ENCODE measurements at regions not wholly inside any gene's neighbourhood (a gene's known extent, or its start where the extent isn't known, plus 50 kb on each side); places are given as distances from the start of the nearest gene placed in this dataset.

DNA sequence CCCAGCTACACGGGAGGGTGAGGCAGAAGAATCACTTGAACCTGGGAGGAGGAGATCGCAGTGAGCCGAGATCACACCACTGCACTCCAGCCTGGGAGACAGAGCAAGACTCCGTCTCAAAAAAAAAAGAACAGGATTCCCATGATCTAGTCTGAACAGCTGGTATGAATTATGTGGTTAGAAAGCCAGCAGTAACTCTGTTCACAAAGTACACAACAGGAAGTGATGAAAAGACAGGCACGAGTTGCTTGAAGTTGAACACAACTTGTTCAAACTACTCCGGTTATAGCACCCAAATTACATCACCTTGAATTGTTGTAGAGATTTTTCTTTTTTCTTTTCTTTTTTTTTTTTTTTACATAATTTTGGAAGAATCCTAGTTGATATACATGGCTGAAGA lies 238.8 kb upstream of the RGS6 start:
- H3K4me3 ChIP-seq, result no peak overlapping the region
- no peaks in the 10 kb centered on the region for H3K36me3 ChIP-seq
- FAIRE-seq (no peak), ATAC-seq (peak in 1 of 4 donors; percentile 44), DNase-seq (no peak)
- H3K27me3 ChIP-seq, result no peaks in the 10 kb centered on the region
- H3K27ac ChIP-seq, result no peak overlapping the region
- TF ChIP-seq, protein P1, sequence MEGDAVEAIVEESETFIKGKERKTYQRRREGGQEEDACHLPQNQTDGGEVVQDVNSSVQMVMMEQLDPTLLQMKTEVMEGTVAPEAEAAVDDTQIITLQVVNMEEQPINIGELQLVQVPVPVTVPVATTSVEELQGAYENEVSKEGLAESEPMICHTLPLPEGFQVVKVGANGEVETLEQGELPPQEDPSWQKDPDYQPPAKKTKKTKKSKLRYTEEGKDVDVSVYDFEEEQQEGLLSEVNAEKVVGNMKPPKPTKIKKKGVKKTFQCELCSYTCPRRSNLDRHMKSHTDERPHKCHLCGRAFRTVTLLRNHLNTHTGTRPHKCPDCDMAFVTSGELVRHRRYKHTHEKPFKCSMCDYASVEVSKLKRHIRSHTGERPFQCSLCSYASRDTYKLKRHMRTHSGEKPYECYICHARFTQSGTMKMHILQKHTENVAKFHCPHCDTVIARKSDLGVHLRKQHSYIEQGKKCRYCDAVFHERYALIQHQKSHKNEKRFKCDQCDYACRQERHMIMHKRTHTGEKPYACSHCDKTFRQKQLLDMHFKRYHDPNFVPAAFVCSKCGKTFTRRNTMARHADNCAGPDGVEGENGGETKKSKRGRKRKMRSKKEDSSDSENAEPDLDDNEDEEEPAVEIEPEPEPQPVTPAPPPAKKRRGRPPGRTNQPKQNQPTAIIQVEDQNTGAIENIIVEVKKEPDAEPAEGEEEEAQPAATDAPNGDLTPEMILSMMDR (IDR thresholded peaks at IDR 0.05), result no peak
- WGBS, 2 donors, result 95 to 99% methylated on average over 6 of the region's 6 CpGs
- H3K9me3 ChIP-seq, result no peaks in the 10 kb centered on the region
- intact Hi-C loops (cut with DNase I), result no loop called here
- H3K4me1 ChIP-seq, result no peaks in the 10 kb centered on the region

DNA sequence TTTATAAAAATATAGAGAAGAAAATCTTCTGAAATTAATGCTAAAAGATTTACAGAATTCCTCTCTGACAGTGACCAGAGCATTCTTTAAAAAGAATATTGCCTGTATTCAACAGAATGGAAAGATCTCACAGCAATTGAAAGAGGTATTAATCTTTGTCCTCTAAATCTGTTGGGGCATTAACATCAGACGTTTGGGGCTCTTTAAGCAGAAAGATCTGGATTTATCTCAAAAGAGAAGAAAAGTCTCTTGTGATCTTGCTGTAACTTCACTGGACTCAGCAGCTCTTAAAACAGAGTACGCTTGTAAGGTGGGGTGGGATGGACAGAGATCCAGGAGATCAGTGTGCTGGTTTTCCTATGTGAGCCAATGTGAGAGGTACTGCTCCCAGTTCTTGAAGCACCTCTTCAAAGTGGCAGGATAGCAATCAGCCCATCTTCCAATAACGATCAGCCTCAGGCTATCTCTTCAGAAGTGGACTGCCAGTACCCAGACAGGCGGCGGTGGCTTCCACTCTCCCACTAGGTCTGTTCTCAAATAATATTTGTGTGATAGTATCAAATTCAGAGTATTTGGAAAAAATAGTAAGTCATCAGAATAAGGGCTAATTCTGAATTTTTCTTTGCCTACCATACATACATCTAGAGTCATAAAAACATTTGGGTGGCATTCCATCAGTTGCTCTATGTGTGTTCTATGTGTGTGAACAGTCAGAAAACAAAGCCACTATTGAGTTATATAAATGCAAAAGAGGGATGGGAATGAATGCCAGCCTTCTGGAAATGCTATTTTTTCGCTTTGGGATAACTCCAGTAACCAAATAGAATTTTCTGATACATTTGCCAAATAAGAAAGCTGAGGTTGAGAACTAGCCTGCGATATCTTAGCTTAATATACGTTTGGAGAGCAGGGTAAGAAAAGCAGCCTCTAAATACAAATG lies 237.4 kb upstream of the RGS6 start:
- Histone ChIP-seq H3K27me3 (no peaks in the 10 kb centered on the region), H3K4me1 (no peaks in the 10 kb centered on the region), H3K27ac (no peak overlapping the region), H3K4me3 (no peak overlapping the region), H3K9me3 (no peaks in the 10 kb centered on the region), H3K36me3 (no peaks in the 10 kb centered on the region)
- FAIRE-seq, result no peak
- ATAC-seq, result no peak
- intact Hi-C loops (cut with DNase I), result no loop called here
- TF ChIP-seq, protein P1 (IDR thresholded peaks at IDR 0.05), result no peak
- WGBS, 2 donors, result 91 to 92% methylated on average over 8 of the region's 8 CpGs
- DNase-seq, result no peak

DNA sequence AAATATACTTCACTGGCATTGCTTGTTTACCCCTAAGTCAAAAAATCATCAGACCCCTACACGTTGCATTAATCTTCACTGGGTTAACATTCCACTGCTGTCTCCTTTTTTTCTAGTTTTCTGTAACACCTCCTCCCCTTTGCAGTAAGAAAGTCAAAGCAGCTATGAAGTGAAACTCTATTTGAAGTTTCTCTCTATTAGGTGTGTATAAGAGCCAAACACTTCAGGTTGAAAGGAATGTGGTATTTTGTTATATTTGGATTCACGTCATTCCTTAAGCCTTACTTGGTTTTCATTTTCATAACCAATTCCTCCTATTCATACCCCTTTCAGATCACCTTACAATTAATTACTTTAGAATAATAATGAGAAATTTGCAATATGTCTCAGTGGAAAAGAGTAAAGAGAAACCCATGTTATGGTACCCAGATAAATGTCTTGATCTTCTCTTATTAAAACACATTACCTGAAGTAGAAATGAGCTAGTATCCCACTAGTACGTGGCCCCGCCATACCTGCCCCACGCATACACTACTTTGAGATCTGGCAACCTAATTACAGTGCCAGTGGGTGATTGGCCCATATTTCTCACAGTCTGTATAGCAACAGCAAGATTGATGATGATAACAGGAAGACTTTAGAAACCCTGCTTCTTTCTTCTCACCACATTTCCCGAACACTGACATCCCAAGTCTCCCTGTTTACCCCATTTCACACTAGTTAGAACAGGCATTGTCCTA lies 236.4 kb upstream of the RGS6 start:
- no peak for DNase-seq
- WGBS, 2 donors, result 88 to 93% methylated on average over 6 of the region's 6 CpGs
- ATAC-seq, result no peak
- H3K36me3 ChIP-seq, result no peaks in the 10 kb centered on the region
- no peak overlapping the region for H3K27ac ChIP-seq
- no peaks in the 10 kb centered on the region for H3K27me3 ChIP-seq
- intact Hi-C loops (cut with DNase I), result no loop called here
- TF ChIP-seq, protein P1 (IDR thresholded peaks at IDR 0.05), result no peak
- FAIRE-seq, result no peak
- no peaks in the 10 kb centered on the region for H3K9me3 ChIP-seq
- no peak overlapping the region for H3K4me3 ChIP-seq
- H3K4me1 ChIP-seq, result no peaks in the 10 kb centered on the region

DNA sequence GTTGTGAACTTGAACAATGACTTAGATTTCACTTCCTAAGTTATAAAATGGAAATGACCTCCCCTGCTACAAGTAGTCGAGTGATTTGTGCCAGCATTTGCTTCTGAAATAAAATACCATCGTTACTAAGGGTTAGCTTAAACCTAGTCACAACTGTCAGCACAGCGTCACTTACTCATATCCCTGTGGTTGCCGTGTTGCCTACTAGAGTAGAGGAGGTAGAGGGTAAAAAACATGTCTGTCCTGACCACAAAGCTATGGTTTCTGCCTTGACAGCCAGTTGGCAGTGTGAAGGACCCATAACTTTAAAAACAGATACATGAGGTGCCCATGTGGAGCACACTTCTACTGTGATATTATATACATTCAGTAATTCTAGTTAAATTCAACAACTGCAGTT lies 234.2 kb upstream of the RGS6 start:
- FAIRE-seq (no peak), DNase-seq (no peak), ATAC-seq (no peak)
- WGBS, 2 donors, result 91 to 96% methylated on average over 4 of the region's 4 CpGs
- TF ChIP-seq, protein P1 (IDR thresholded peaks at IDR 0.05), result no peak
- intact Hi-C loops (cut with DNase I), result no loop called here
- no peaks in the 10 kb centered on the region for H3K27me3 ChIP-seq
- H3K9me3 ChIP-seq, result no peaks in the 10 kb centered on the region
- H3K27ac ChIP-seq, result no peak overlapping the region
- no peaks in the 10 kb centered on the region for H3K4me1 ChIP-seq
- no peak overlapping the region for H3K4me3 ChIP-seq
- H3K36me3 ChIP-seq, result no peaks in the 10 kb centered on the region
